Neural progenitor cell (in vitro differentiated cells): ENCODE measurements at regions not wholly inside any gene's neighbourhood (a gene's known extent, or its start where the extent isn't known, plus 50 kb on each side); places are given as distances from the start of the nearest gene placed in this dataset.

Experiments used
- CTCF ChIP-seq: fragments of 200-600 bp; sonication (generic); IDR thresholded peaks from 2 replicates; pipeline ENCODE4 v1.5.1; 2017; ENCODE audit warnings: antibody characterized with exemption, mild to moderate bottlenecking
- EZH2 ChIP-seq: fragments of 200-600 bp; sonication (generic); IDR thresholded peaks from 2 replicates; pipeline ENCODE4 v1.6.1; 2017; ENCODE audit warnings: antibody characterized with exemption, mild to moderate bottlenecking, moderate library complexity

- TF ChIP-seq CTCF = no peak
- no peak for TF ChIP-seq EZH2
These were observed 670.1 kb upstream of the LCORL start for GRCh38 chr4:18691431-18692200.
